ENCODE measurements at regions not wholly inside any gene's neighbourhood (a gene's known extent, or its start where the extent isn't known, plus 50 kb on each side); places are given as distances from the start of the nearest gene placed in this dataset.
"Not testable (repeated sequence)": the region's sequence is repeated elsewhere in the genome, so short reads cannot be mapped to it uniquely, and the experiment has no call there.

DNA sequence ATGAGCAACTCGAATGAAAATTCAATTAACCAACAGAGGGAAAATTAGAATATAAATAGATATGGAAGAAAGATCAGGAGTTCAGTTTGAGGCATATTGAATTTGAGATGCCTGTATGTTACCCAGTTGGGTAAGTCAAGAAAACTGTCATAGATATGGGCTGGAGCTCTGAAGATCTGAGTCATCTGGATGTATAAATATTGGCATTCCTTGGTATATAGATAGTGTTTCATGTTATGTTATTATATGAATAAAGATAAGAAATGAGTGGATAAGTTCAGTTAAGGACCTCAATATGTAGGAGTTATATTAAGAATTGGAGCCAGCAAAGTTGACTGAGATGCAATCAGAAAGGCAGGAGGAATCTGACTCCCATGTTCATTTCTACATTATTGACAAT is 543.6 kb upstream of the SMIM31 start:
- no peak for DNase-seq (ENCODE audit: low read depth)

DNA sequence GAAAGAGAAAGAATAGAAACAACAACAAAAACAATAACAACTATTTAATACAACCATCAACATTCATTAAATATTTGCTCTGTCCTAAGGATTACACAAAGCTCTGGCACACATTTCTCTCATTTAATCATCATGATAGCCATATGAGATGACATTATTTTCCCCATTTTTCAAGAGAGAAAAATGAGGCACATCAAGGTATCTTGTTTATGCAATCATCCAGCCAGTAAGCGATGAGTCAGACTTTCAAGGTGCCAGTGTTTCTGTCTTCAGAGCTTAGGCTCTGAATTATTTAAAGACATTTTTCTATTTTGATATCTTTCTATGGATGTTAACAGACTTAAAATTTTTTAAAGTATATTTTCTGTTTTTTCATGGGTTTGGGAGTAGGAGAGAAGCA is 541.8 kb upstream of the SMIM31 start:
- no peak for DNase-seq (ENCODE audit: low read depth)

DNA sequence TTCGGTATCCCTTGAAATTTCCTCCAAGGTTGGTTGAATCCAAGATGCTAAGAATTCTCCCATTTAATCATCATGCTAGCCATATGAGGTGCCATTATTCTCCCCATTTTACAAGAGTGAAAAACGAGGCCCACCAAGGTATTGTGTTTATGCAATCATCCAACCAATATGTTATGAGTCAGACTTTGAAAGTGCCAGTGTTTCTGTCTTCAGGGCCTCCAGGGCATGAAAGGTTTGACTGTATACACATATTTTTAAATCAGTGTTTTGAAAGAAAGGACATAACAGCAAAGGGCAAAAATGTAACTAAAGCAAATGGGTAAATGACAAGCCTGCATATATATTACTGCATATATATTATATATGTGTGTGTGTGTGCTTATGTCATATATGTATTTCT is 541.2 kb upstream of the SMIM31 start:
- DNase-seq (ENCODE audit: low read depth) = no peak

DNA sequence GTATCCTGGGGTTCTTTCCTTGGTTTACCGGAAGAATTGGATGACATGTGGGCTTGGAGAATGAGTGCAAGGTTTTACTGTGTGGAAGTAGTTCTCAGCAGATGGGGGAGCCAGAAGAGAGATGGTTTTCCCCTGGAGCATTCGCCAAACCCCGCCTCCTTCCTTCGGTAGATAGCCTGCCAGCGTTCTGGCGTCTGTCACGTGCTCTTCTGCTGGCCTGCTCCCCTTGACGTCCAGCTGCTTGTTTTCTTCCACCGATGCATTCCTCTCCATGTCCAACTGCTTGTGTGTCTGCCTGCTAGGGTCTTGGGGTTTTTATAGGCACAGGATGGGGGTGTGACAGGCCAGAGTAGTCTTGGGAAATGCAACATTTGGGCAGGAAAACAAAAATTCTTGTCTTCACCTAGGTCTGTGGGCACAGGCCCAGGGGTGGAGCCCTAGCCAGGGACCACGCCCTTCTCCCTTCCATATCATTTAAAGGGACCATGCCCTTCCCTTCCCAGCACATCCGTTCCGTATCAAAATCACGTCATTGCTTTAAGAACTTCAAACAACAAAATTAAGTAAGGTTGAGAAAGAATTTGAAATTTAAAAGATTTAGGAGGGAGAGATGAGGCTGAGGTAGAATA is 538.7 kb upstream of the SMIM31 start:
- no peak for DNase-seq (ENCODE audit: low read depth)

DNA sequence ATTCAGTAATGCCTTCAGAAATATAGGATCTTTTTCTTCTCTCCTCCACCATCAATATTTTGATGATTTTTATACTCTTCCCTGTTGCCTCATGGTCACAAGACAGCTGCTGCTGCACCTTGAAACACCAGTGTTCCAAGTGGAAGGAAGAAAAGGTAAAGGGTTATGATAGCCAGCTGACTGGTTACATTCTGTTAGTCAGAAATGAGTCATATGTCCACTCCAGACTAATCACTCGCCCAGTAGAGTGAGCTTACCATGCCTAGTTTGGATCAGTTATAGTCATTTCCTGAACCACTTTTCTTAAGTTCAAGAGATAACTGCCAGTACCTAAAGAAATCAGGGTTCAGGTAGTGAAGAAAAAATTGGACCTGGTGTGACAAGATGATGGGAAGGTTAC is 532.3 kb upstream of the SMIM31 start:
- no peak for DNase-seq (ENCODE audit: low read depth)

DNA sequence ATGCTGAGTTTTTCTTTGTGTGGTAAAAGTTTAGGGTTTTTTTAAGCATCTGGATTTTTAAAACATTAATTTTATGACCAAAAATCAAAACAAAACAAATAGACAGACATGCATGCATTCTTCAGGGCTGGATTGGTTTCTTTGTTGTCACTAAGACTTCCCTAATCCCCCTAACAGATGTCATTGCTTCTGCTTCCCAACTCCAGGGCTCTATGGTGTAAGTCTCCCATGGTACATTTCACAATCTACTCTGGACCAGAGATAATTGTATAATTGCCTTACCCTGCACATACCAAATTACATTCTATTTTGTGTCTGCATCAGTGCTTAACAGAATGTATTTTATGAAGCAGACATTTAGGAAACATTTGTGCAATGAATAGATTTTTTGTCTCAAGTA is 529.1 kb upstream of the SMIM31 start:
- no peak for DNase-seq (ENCODE audit: low read depth)

DNA sequence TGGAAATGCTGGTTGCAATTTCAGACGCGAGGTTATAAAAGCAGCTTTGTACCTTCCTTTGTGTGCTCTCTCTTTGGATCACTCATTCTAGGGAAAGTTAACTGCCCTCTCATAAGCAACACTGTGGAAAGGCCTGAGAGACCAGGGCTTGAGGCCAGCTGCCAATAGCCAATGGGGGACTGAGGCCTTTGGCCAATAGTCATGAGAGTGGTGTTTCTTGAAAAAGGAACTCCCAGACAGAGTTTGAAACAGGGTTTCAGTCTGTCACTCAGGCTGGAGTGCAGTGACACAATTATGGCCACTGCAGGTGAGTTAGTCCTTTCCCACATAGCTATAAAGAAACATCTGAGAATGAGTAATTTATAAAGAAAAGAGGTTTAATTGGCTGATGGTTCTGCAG is 524.7 kb upstream of the SMIM31 start:
- no peak for DNase-seq (ENCODE audit: low read depth)

DNA sequence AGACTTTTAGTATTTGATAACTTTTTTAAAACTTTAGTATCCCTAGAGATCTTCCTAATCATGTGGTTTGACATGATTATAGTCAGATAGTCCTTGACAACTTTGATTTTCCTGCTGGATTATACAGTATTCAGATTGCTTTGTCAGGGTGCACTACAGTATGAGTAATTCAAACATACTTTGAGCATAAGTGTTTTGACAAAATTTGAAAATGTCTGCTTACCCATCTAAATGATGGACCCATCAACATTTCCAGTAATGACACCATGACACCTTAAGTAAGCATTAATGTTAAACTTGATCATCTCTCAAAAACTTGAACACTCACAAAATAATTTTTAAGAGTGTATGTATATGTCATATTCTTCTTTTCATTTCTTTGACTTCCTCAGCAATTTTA is 514.5 kb upstream of the SMIM31 start:
- DNase-seq (ENCODE audit: low read depth) = no peak

DNA sequence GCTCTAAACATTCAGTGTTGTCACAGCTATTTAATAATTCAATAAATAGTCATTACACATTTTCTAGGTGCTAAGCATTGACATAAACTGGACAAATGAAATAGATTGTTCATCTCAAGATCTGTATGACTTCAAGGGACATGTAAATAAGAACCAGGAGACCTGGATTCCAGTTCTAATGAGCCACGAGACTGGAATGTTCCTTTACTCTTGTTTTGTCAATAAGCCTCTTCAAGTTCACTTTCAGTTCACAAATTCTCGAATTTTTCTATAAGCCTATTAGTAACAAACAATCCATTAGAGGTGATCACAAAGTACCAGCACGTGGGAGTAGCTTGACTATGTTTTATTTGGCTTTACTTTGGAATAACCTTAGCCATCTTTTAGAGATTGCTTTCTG is 514.0 kb upstream of the SMIM31 start:
- no peak for DNase-seq (ENCODE audit: low read depth)

DNA sequence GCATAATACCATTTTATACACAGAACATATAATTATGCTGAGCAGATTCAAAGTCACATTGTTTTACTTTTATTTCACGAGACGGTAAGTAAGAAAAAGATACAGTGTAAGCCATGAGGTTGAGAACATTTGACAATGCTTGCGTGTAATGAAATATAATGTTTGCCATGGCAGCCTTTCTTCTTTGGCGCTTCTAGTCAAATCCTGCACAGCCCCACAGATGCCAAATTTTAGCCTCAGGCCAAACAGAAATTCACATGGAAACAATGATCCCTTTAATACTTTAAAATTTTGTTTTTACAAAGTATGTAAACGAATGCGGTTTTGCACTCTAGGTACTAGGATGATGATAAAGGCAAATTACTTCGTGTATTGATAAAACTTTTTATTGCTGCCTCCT is 502.7 kb upstream of the SMIM31 start:
- no peak for DNase-seq (ENCODE audit: low read depth)

DNA sequence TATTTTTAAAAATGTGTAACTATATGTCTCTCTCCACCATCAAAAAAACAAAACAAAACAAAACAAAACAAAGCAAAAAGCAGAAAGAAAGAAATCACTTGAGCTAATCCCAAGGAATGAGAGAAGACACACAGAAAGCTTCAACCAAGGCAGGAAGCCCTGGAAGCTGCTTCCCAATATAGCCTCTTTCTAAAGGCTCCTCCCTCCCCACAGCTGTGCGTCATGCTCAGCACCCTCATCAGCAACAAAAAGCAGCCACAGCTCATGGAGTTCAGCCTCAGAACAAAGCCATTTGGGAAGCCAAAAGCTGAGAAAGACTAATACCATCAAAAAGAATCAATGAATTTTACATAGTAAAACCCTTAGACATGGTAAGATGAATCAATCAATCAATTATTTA is 501.6 kb upstream of the SMIM31 start:
- DNase-seq (ENCODE audit: low read depth) = no peak

DNA sequence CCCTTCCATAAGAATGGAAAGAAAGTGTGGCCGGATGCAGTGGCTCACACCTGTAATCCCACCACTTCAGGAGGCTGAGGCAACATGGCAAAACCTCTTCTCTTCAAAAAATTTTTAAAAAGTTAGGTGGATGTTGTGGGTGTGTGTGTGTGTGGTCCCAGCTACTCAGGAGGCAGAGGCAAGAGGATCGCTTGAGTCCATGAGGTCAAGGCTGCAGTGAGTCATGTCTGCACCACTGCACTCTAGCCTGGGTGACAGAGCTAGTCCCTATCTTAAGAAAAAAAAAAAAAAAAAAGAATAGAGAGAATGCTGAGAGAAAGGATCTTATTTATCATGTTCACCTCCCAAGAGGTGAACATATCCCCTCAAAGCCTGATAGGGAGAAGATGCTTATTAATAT is 492.1 kb upstream of the SMIM31 start:
- no peak for DNase-seq (ENCODE audit: low read depth)

DNA sequence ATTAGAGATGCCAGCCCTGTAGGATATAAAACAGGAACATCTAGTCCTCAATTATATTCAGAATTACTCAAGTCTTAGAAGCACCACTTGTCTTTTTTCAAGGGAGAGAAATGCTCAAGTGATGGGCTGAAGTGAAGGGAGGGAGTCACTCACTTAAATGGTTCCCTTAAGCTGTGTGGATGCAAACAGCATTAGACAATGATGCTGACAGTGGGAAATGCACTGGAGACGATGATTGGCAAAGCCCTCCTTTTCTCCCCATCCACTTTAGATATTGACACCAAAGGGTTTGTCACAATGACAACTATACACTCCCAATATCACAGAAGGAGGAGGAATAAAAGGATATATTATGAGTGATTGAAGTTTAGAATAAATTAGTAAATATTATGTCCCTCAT is 491.4 kb upstream of the SMIM31 start:
- not testable (repeated sequence) for DNase-seq (ENCODE audit: low read depth)

DNA sequence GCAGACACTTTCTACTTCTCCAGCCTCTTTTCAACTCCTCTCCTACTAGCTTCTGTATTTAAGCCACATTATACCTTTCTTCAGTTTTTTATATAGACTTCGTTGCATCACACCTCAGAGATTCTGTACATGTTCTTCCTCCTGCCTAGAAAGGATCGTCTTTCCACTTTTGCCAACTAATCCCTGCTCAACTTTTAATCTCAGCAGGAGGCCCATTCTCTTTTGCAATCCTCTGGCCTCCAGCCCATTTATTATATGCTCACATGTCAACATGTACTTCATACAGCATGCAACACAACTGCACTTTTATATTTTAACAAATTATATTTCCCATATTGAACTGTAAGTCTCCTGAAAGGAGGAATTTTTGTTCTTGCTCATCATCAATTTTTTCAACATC is 476.5 kb upstream of the SMIM31 start:
- DNase-seq (ENCODE audit: low read depth) = not testable (repeated sequence)

DNA sequence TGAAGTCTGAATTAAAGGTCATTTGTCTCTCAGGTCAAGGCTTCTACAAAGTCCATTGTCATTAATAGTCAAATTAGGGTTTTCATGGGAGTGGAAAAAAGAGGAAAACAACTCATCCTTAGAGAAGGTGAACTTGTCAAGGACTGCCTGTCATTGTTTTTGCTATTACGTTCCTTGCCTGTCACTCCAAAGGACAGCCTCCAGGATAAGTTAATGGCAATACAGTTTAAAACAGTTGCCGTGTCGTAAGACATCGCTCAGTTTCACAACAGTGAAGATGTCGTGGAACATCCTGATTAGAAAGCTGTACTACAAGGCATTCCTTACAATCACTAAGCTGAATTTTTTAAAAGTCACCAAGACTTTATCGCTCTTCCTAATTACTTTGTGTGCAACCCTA is 466.8 kb upstream of the SMIM31 start:
- no peak for DNase-seq (ENCODE audit: low read depth)

DNA sequence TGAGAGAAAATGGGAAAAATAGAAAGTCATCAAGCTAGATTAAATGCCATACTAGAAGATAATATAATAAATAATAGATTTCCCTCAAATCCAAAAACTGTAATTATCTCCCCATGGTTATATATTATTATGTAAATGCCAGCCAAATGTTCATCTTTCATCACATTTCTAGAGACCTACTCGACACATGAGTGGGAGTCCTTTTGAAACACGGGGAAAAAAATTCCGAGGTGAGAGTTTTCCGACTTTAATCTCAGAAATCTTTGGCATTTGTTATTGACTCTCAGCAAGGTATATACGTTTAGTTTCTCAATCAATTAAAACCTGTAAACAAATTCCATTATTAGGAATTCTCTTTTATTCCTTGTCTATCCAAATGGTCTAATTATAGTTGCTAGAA is 465.4 kb upstream of the SMIM31 start:
- DNase-seq (ENCODE audit: low read depth) = no peak

DNA sequence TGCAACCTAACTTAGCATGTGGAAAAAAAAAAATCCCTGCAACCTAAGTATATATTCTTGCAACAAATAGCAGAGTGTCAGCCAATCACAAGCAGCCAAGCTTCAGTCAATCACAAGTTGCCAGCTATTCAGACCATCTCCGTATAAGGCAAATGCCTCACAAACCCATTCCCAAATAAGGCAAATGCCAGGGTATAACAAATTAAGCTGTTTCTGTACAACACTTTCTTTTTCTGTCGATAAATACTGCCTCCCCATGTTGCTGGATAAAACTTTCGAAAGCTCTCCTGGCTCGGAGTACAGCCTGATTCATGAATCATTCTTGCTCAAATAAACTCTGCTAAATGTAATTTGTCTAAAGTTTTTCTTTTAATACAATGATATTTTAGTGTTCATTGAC is 460.7 kb upstream of the SMIM31 start:
- no peak for DNase-seq (ENCODE audit: low read depth)

DNA sequence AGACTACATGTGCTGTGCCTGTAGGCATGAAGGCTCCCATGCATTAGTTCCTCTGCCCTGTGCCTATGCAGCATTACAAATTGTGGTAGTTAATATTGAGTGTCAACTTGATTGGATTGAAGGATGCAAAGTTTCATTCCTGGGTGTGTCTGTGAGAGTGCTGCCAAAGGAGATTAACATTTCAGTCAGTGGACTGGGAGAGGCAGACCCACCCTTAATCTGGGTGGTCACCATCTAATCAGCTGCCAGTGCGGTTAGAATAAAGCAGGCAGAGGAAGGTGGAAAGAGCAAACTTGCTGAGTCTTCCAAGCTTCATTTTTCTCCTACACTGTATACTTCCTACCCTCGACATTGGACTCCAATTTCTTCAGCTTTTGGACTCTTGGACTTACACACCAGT is 460.2 kb upstream of the SMIM31 start:
- no peak for DNase-seq (ENCODE audit: low read depth)

DNA sequence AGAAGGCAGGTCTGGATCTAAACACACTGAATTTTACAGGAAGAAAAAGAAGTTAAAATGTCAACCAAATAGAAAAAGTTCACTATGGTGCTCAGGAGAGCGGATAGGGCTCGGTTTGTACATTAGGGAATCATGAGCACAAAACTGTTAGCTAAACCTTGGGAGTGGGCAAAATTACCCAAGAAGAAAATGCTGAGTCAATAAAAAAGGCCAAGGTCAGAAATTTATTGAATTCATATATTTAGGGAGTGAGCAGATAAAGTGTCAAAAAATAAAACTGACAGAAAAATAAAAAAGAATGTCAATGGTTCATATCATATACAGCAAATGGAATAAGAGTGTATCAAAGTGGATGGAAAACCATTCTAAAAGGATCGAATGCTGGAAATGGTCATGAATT is 452.5 kb upstream of the SMIM31 start:
- no peak for DNase-seq (ENCODE audit: low read depth)

DNA sequence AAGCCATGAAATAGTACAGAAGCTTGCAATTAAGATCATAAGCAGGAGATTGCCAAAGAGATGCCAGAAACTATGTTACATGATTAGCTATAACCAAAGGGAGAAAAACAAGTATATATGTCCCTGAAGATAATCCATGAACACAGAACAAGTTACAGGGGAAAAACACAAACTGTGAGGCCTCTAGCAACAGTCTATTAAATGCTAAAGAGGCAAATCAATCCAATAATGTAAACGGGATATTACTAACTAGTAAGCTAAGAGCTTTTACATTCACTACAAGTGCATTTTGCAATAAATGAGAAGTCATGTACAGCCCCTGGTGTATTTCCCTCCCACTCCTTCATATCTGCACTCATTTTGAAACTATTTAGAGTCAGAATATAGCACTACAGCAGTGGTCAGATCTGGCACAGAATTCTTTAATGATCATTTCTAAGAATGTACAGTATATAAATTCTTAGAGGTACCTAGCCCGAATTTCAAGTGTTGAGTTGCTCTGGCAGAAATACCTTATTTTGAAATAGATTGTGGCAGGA is 449.8 kb upstream of the SMIM31 start:
- no peak for DNase-seq (ENCODE audit: low read depth)

DNA sequence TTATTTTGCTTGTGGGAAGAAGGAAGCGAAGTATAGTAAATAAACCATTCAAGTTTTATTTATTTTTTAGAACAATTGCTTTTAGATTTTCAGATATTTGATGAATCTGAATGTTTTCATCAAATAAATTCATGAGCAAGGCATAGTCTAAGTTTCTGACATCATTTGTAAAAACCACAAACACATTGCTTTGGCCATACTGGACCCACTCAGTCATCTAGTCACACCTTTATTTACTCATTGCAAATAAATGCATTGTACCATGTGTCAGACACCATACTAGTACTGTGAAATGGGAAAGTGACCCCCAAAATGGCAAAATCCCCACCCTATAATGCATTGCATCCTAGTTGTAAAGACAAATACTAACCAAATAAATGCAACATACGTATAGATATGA is 449.1 kb upstream of the SMIM31 start:
- DNase-seq (ENCODE audit: low read depth) = no peak

DNA sequence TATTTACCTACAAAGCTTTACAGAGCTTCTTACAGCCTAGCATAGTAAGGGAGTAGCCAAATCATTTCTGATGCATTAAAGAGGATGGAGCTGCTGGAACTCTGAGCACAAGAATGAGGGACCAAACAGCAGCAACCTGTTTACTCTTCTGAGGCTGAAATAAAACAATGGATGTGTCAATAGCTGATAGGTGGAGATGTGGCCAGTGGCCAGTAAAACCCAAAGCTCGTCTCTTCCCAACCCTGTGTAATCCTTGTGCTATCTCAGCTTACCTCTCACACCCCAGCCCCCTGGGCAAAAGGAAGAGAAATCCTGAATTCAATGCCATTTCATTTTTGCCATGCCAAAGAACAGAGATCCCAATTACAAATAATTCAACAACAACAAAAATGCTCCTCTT is 446.7 kb upstream of the SMIM31 start:
- no peak for DNase-seq (ENCODE audit: low read depth)

DNA sequence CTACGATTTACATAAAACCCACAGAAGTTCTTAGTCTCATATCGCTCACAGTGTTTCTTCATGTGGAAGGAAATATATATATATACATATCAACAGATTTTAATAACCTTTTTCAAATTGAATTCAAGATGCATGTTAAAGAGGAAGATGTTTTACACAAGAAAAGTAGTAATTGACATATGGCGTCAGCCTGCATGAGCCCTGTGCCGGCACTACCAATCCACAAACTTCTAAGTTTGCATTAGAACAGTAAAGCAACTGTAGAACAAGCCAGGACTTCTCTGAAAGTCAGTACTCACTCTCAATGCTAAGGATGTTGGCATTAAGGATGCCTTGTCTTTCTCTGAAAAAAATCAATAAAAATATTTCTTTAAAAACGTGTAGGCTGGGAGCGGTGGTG is 441.3 kb upstream of the SMIM31 start:
- no peak for DNase-seq (ENCODE audit: low read depth)

DNA sequence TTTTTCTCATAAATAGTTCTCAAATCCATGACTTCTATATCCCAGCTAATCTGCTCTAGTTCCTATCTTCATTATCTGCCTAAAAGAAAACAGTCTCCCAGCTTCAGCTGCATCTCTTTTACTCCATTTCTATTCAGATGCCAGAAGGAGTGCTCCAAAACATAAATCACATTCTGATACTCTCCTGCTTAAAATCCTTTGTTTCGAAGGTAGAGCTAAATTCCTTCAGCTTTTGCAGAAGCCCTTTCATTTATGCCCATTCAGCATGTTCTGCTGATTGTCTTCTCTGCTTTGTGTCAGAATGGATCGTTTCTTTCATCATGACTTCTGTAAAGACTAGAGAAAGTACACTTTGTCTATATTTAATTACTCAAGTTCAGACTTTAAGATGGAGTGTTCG is 440.1 kb upstream of the SMIM31 start:
- DNase-seq (ENCODE audit: low read depth) = no peak

DNA sequence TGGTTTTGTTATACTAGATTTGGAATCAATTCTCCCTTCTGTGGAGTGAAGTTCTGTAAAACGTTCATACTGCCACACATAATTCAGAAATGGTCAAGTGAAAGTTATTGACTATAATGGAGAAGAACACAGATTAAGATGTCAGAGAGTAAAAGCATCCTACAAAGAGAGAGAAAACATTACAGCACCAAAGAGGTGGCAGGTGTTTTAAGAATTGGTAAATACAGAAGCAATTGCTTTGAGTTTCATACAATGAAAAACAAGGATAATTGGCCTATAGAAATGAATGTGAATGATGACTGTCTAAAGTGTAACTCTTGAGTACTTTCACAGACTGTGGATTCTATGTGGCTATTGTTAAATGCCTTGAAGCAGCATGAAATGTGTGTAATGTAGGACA is 435.6 kb upstream of the SMIM31 start:
- no peak for DNase-seq (ENCODE audit: low read depth)
